GM12874 (cell line): ENCODE measurements at regions not wholly inside any gene's neighbourhood (a gene's known extent, or its start where the extent isn't known, plus 50 kb on each side); places are given as distances from the start of the nearest gene placed in this dataset.

Source experiments
- CTCF ChIP-seq: IDR thresholded peaks from 2 replicates; pipeline ENCODE4 v1.5.1; 2011; ENCODE audit warnings: low read depth, mild to moderate bottlenecking, control low read depth, low read length, moderate library complexity; ENCODE audit not compliant: insufficient read depth

- TF ChIP-seq CTCF, result no peak
Observed at GRCh38 chr3:41103200-41103599, 96.1 kb upstream of the CTNNB1 start.

- no peak for TF ChIP-seq CTCF
Observed at GRCh38 chr3:41104147-41104546, 95.2 kb upstream of the CTNNB1 start.

- TF ChIP-seq CTCF, result no peak
Observed at GRCh38 chr3:41106691-41107090, 92.6 kb upstream of the CTNNB1 start.

GRCh38 chr3:41111011-41111410, 88.3 kb upstream of the CTNNB1 start:
- TF ChIP-seq CTCF, result no peak

GRCh38 chr3:41112466-41112865, 86.8 kb upstream of the CTNNB1 start:
- TF ChIP-seq CTCF, result no peak

GRCh38 chr3:41115069-41115468, 84.2 kb upstream of the CTNNB1 start:
- TF ChIP-seq CTCF, result no peak

- TF ChIP-seq CTCF, result no peak
Observed at GRCh38 chr3:41116851-41117250, 82.5 kb upstream of the CTNNB1 start.

GRCh38 chr3:41117398-41117870, 81.9 kb upstream of the CTNNB1 start:
- TF ChIP-seq CTCF, result no peak
